Head of caudate nucleus (tissue), 42 donors: ENCODE measurements at regions not wholly inside any gene's neighbourhood (a gene's known extent, or its start where the extent isn't known, plus 50 kb on each side); places are given as distances from the start of the nearest gene placed in this dataset.

Experiments used
- DNase-seq, 42 donors: peaks; one replicate each; pipeline versions ENCODE4 v3.0.0 to v3.0.0-alpha.2; 2020 to 2021; ENCODE audit warnings: mixed read lengths in 7 of 42
- intact Hi-C: fragments of 100-400 bp; cut with DNase I; formaldehyde crosslinking; loops from one replicate; pipeline ENCODE4 v1.15.0; 2022

DNA sequence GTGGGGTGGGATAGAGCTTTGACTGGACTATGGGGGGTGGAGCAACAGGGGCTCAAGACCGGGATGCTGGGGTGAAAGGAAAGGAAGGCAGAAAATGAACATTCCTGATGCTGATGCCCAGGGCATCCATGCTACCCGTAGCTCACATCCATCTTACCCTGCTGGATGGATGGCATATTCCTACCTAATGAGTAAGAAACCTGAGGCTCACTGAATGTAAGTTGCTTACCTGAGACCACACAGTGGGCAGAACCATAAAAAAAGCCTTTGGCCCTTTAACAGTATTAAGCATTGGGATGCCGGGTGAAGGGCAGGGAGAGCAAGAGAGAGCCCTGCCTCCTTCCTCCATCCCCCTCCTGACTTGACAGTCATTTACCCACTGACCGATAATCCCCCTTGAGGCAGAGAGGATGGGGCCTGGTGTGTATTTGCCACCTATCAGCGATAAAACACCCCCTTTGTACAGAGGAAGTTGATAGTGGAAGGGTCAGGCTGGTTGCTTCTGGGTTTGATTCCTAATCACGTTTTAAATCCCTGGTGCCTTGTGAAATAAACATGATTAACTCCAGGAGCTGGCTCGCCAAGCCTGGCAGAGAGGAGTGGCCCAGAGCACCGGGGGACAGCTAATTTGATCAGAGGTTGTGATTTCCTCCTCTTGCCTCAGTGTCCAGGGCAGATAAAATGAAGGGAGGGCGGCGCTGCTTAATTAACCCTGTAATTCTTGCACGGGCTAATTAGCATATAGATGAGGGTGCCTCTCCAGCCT is 105.9 kb upstream of the HS6ST1 start:
- intact Hi-C loops = no loop called here
- peak in 10 of 42 donors; percentile 2 to 18 (median 4) for DNase-seq

DNA sequence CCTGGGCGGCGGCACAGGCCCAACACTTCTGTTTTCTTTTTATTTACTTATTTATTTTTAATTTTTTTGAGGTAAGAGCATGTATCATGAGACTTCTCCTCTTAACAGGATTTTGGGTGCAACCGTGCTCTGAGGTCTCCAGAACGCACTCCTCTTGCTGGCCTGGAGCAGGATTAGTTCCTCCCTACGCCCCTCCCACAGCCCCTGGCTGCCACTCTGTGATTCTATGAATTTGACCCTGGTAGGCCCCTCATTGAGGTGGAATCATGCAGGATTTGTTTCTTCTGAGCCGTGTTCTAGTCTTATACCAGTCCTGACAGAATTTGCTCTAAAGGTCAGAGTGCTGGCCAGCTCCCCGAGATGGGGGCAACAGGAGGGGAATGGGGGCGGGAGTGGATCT is 106.5 kb upstream of the HS6ST1 start:
- DNase-seq = peak in 6 of 42 donors; percentile 1 to 11 (median 3)
- intact Hi-C loops = no loop called here

DNA sequence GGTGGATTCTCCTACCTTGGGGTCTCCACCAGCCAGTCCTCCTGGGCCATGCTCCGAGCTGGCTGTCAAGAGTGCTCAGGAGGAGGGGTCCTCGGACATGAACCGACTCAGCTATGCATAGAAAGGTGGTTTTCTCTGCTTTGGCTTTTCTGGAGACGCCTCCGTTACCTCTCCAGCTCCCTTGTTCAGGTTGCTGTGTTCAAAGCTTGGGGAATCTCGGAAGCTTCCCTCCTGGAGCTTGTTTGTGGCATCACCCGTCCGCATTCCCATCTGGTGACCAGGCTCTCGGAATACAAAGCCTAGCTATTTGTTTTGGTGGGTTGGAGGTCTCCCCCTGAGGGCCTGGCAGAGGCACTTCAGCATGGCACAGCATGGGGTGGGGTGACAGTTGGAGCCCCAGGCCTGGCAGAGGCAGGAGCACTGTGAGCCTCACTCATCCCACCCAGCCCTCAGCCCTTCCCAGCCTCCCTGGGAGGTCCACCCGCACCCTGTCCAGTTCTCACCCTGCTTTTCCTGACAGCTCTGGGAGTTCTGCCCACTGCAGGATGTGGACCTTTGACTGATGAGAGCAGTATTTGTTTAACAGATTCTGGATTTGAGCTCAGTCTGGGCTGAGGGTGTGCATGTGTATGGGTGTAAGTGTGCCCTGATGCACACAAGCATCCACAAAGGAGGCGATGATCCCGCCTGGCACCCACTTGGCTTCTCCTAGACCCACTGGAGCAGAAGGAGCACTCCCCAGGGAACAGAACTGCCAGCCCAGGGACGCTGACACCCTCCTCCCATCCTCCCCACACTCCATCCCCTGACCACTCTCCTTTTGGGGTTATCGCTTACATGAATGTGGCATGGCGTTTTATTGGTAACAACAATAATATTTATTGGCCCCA is 107.3 kb upstream of the HS6ST1 start:
- DNase-seq = peak in 6 of 42 donors; percentile 1 to 29 (median 6)
- intact Hi-C loops = no loop called here

DNA sequence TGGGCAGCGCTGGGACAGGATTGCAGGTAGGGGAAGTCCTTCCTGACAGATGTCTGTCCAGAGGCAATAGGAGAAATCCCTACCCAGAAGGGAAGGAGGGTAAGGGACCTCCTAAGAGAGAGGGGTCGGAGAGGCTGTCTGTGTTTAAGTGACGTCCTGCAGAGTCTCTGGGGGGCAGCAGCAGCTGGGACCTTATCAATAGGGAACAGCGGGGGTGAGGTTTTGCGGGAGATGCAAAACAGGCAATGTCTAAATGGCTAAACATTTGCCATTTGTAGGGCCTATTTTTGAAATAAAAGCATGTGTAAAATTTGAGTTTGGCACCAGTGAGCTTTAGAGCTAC is 108.7 kb upstream of the HS6ST1 start:
- intact Hi-C loops = no loop called here
- DNase-seq = peak in 1 of 42 donors; percentile 3

DNA sequence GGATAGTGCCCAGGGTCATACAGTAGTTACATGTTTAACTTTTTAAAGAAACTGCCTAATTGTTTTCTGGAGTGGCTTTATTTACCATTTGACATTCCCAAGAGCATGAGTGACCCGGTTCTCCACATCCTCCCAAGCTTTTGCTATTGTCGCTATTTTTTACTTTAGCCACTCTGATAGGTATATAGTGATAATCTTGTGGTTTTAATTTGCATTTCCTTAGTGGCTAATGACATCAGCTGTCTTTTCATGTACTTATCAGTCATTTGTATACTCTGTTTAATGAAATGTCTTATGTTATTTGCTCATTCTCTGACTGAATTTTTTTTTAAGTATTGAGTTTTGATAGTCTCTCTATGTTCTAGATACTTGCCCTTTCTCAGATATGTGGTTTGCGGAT is 109.7 kb upstream of the HS6ST1 start:
- intact Hi-C loops = no loop called here
- DNase-seq = no peak

DNA sequence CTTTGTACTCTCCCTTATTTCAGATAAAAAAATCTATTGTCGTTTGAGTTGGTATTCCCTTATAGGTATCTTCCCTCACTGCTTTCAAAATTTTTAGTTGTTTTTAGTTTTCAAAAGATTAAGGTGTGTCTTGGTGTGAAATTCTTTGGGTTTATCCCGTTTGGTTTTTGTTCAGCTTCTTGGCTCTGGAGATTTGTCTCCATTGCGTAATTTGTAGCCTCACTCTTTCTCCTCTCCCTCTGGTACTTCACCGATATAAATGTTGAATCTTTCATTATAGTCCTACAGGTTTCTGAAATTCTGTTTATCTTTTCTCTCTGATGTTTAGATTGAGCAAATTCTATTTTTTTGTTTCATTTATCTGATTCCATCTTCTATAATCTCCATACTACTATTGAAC is 113.8 kb upstream of the HS6ST1 start:
- no peak for DNase-seq
- intact Hi-C loops = no loop called here

DNA sequence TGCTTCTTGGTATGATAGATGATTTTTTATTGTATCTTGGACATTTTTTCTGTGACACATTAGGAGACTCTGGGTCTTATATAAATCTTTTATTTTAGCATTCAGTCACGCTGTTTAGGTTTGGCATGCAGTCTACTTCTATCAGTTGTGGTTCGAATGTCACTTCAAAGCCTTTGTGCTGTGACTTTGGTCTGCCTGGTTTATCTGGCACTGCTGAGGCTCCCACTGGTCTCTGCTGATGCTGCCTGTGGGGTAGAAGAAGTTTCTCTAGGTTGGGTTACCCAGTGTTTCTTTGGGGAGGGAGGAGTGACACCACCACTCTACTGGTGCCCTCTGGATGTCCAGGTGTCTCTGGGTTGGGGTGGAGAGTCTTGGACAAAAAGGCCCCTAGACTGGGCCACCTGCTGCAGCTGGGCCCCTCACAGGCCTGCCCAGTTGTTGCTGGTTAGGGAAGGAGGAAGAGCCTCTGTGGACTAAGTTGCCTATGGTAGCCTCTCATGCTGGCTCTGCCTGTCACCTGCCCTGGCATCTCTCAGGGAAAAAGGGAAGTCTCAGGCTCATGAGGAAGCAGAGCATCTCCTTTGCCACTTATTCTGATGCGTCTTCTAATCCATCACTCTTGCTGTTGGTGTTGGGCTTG is 115.4 kb upstream of the HS6ST1 start:
- intact Hi-C loops = no loop called here
- DNase-seq = peak in 7 of 42 donors; percentile 1 to 22 (median 5)

DNA sequence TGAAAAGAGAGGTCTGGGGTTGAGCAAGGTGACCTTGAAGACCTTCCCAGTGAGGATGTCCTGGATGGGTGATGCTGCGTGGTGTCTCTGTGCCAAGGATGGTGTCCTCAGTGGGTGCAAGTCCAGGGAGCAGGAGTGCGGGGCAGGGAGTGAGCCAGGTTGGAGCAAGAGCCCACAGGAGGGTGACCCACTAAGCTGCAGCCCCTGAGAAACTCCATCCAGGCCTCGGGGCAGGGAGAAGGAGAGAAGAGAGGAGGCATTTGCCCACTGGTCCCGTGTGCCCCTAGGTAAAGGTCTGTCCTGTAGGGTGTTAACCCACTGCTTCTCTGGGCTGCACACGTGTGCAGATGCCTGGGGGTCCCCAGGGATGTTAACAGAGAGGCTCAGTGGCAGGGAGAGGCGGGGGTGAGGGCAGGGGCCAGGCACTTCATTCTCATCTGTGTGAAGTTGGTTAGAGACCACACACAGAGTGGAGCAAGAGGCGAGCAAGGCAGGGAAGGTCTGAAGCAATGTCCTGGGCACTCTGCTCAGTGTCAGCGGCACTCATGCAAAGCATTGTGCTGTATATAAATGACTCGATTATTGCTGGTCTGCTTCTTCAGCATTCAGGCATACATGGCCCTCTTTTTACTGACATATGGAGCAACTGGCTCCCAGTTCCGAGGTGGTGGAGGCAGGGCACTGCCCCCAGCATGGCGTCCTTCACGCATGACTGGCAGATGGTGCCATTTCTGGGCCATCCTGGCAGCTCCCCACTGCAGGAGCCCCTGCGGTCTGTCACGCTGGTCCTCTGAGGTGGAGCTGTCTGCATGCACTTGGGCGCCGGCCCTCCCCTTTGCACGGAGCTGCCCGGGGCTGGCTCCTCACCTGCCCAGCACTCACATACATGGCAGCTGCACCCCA is 117.2 kb upstream of the HS6ST1 start:
- intact Hi-C loops = no loop called here
- DNase-seq = peak in 11 of 42 donors; percentile 2 to 27 (median 12)

DNA sequence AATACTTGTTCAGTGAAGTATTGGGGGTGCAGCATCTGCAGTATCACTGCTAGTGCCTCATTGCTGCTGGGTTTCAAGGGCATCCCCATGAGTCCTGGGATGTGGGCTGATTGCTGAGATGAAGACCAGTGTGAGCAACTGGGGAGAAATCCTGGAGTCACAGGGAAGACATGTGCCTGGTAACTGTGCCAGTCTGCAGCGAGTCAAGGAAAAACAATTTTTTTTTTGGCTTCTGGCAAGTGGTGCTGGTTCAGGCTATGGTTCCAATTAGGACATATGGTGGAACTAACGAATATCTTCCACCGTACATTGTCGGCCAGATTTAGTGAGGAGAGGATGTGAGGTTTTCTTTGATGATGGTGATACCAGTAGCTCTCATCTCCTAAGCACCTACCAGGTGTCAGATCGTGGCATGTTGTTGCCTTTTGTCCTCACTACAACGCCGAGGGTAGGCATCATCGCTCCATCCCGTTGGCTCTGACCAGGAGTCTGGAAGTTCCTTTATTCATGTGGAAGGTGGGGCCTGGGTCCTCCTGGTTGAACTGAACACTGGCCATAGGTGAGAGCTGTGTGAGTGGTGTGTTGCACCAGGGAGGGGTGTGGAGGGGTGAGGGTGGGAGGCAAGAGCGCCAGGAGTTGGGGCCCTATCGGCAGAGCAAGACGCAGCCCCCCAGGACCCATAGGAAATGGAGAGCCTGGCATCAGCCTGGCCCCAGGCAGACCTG is 118.0 kb upstream of the HS6ST1 start:
- peak in 12 of 42 donors; percentile 2 to 19 (median 8) for DNase-seq

DNA sequence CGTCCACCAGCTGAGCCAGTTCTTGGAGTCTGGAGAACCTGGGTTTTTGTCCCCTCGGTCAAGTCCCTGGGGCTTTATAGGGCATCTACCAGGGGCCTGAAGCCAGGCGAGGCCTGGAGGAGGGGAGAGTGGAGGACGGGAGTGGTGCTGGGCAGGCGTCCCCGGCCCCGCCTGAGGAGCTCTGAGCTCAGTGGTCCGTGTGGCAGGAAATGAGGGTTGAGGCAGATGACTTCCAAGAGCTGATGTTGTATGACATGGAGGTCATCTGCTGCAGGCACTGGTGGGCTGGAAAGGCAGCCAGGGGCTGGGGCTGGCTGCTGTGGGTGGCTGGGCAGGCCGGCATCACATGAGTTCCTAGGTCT is 118.5 kb upstream of the HS6ST1 start:
- intact Hi-C loops = no loop called here
- DNase-seq = peak in 9 of 42 donors; percentile 1 to 29 (median 6)

More for the DNA sequence above, 118.0 kb upstream of the HS6ST1 start:
- intact Hi-C loops = no loop called here

DNA sequence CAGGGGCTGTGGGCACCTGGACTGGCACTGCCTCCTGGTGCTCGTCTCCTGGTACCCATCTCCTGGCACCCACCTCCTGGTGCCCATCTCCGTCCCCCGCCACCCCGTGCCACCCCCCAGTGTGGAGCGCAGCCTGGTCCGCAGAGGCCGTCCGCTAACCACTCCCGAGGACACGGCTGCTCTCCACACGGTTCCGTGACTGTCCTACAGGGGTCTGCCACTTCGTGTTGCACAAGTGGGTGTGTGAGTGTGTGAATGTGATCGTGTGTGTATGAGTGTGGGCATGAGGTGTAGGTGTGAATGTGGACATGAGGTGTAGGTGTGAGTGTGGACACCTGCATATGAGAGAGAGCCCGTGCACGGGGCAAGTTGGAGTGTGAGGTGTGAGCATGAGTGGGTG is 119.4 kb upstream of the HS6ST1 start:
- peak in 9 of 42 donors; percentile 1 to 34 (median 16) for DNase-seq
- intact Hi-C loops = no loop called here

DNA sequence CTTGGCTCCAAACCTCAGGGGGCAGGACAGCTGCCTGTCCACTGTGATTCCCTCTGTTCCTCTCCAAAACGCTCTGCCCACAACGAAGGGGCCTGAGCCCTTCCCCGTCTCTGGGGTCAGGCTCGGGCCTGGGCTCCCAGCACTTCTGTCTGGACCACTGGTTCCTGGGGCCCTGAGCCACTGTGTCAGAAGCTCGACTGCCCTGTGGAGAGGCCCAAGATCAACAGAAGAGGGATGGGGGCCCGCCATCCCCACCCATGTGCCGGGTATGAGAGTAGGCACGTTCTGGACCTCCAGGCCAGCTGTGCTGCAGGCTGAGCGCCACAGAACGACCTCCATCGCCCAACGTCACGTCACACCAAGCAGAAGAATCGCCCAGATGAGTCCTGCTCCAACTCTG is 119.9 kb upstream of the HS6ST1 start:
- DNase-seq = peak in 8 of 42 donors; percentile 3 to 31 (median 14)
- intact Hi-C loops = no loop called here

DNA sequence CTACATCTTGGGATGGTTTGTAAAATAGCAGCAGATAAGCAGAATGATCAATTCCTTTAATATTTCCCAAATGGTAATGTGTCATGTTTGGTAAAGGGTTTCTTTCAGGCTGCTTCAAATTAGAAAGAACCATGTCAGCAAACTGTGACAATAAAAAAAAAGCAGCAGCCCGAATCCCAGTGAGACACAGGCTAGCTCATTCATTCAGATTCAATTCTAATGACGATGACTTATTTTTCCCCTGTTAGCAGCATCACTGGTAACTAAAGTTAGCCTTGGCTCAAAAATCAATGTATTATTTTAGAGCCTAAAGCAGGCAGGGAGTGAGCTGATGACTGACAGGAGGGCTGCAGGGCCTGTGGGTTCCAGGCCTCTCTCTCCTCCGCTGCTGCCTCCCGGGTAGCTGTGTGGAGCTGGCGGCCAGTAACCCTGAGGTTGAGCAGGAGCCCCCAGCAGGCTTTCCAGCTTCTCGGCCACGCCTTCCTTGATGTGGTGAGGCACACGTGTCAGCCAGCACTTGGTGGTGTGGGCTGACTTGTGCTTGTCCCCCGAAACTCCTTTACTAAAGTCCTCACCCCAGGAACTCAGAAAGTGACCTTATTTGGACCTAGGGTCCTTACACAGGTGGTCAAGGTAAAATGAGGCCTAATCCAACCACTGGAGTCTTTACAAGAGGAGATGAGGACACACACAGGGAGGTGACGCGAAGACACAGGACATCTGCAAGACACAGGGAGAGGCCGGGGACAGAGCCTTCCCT is 120.5 kb upstream of the HS6ST1 start:
- DNase-seq = peak in 7 of 42 donors; percentile 1 to 34 (median 9)
- intact Hi-C loops = no loop called here

DNA sequence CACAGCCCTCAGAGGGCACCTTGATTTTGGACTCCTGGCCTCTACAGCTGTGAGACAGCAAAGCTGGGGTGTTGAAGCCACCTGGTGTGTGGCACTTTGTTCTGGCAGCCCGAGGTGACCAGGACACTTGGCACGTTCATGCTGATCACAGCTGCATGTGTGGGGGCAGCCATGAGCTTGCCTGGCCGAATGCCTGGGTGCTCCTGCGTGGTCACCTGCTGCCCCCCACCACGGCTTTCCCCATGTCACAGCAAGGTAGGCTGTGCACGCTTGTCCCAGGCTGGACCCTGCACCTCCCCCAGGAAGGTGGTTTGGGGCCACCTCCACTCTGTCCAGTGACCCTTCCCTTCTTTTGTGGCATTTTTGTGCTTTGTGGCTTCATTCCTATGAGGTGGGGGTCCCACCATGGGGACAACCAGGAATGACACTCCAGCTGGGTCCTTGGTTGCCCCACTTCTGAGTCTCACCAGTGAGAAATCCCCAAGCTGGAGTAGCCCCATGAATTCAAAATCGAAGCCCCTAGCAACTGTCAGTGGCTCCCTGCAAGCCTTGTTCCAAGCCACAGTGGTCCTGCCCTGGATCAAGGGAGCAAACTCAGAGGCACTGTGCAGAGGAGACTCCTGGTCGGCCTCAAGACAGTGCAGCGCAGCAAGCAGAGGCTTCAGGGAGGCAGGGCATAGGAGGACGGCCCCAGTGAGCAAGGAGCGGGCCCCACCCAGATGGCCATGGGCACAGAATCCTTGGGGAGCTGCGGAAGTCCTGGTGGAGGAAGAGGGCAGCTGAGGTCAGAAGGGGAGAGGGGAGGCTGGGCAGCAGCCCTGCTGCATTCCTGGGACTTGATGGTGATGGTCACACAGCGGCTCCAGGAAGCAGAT is 121.4 kb upstream of the HS6ST1 start:
- peak in 7 of 42 donors; percentile 3 to 32 (median 26) for DNase-seq

DNA sequence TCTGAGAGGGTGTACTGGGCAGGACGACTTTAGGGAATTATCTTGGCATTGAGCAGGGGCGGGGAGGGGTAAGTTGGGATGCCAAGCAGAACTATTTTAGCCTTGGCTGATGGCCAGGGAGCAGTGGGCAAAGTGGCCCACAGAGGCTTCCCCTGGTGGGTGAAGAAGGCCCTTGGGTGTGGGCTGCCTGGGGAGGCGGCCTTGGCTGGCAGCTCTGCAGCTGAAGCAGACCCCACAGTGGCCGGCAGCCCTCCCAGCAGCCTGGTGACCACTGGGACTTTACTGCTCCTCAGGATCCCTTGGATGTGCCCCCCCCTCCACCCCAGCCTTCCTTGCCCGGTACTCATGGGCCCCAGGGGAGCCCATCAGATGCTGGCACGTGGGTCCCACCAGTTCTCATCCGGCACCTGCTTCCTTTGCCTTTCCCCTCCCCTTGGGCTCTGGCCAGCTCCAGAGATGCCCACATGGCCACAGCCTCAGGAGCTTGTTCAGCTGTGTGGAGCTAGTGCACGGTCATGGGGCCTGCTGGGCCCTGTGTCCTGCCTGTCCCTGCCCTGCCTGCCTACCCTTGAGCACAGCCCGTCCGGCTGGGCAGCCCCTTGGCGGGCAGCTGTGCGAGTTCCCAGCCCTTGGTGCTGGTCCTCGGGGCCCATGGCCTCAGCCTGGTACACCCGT is 122.1 kb upstream of the HS6ST1 start:
- intact Hi-C loops = no loop called here
- DNase-seq = peak in 11 of 42 donors; percentile 0 to 35 (median 14)

More for the DNA sequence above, 121.4 kb upstream of the HS6ST1 start:
- intact Hi-C loops = no loop called here
